ENCODE measurements at regions not wholly inside any gene's neighbourhood (a gene's known extent, or its start where the extent isn't known, plus 50 kb on each side); places are given as distances from the start of the nearest gene placed in this dataset.

- Histone ChIP-seq H3K27ac (no peak overlapping the region), H3K4me3 (no peak overlapping the region), H3K9me3 (no peaks in the 10 kb centered on the region), H3K4me1 (no peaks in the 10 kb centered on the region), H3K36me3 (no peaks in the 10 kb centered on the region), H3K27me3 (no peaks in the 10 kb centered on the region)
- WGBS, 2 donors: 67 to 71% methylated on average over 2 of the region's 2 CpGs
- TF ChIP-seq CTCF (IDR thresholded peaks at IDR 0.05) (no peak), EP300 (IDR thresholded peaks at IDR 0.05) (no peak), POLR2A (IDR thresholded peaks at IDR 0.05) (no peak), POLR2AphosphoS5 (IDR thresholded peaks at IDR 0.05) (no peak)
- no peak for ATAC-seq (ENCODE audit: low FRiP score in 2 of 2)
- no peak for DNase-seq
These were observed 525.9 kb upstream of the ZNF804A start for GRCh38 chr2:184072470-184072869.

- H3K27ac ChIP-seq: no peak overlapping the region
- H3K9me3 ChIP-seq: no peaks in the 10 kb centered on the region
- no peaks in the 10 kb centered on the region for H3K27me3 ChIP-seq
- no peak for ATAC-seq (ENCODE audit: low FRiP score in 2 of 2)
- no peak overlapping the region for H3K4me3 ChIP-seq
- no peak for DNase-seq
- H3K36me3 ChIP-seq: no peaks in the 10 kb centered on the region
- no peaks in the 10 kb centered on the region for H3K4me1 ChIP-seq
- WGBS, 2 donors: 67 to 68% methylated on average over 2 of the region's 2 CpGs
- TF ChIP-seq POLR2AphosphoS5 (IDR thresholded peaks at IDR 0.05) (no peak), POLR2A (IDR thresholded peaks at IDR 0.05) (no peak), CTCF (IDR thresholded peaks at IDR 0.05) (no peak), EP300 (IDR thresholded peaks at IDR 0.05) (no peak)
These were observed 519.8 kb upstream of the ZNF804A start for GRCh38 chr2:184078496-184078895.

DNA sequence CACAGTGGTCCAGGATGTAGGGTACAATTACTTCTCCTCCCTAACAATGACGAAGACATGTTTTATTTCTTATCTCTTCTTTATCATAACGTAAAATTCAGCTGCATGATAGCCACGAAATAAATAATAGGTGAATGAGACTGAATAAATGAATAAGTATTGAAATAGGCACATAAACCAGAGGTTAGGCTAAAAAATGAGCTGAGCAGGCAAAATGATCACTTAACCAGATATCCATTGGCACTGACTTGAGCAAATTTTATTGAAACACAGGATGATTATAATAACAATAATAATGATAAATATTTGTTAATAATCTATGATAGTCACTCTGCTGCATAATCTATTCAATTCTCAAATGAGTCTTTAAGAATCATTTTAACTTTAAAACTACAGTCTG is 506.9 kb upstream of the ZNF804A start:
- no peaks in the 10 kb centered on the region for H3K27me3 ChIP-seq
- ATAC-seq (ENCODE audit: low FRiP score in 2 of 2) (no peak), DNase-seq (no peak)
- H3K4me1 ChIP-seq: no peaks in the 10 kb centered on the region
- no peak overlapping the region for H3K4me3 ChIP-seq
- H3K9me3 ChIP-seq: no peaks in the 10 kb centered on the region
- TF ChIP-seq CTCF (IDR thresholded peaks at IDR 0.05): no peak
- no peak for TF ChIP-seq POLR2AphosphoS5 (IDR thresholded peaks at IDR 0.05)
- no peak overlapping the region for H3K27ac ChIP-seq
- no peaks in the 10 kb centered on the region for H3K36me3 ChIP-seq
- WGBS, 2 donors: 65 to 80% methylated on average over 3 of the region's 3 CpGs

DNA sequence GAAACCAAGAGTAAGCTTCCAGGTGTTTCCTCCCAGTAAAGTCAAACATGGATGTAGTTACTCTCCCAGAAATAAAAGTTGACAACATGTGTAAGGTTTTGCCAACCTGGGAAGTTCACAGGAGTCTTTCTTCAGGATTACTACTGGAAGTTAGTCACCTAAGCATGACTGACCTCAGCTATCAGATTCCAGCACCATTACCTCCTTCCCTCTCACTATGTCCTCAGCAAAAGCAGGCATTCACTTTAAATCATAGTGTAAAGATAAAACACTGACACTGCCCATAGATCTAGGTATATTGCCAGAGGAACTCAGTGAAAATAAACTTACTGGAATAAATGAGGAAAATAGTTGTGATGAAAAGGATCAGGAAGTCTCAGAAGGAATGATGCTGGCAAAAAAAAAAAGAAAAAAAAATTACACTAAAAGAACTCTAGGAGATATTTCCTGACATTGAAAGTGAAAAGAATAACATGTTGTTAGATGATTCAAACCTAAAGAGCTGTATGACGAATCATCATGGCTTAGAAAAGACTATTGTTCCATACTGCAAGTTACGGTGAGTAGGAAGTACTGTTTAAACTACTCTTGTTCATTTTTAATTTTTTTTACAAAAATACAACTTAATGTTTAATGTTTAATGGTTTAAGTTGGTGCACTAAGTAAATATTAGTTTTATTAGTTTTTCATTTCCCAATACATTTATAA is 484.5 kb upstream of the ZNF804A start:
- no peak for TF ChIP-seq POLR2AphosphoS5 (IDR thresholded peaks at IDR 0.05)
- no peak for TF ChIP-seq EP300 (IDR thresholded peaks at IDR 0.05)
- TF ChIP-seq CTCF (IDR thresholded peaks at IDR 0.05): no peak
- TF ChIP-seq POLR2A (IDR thresholded peaks at IDR 0.05): no peak
- H3K27me3 ChIP-seq: no peaks in the 10 kb centered on the region
- no peaks in the 10 kb centered on the region for H3K36me3 ChIP-seq

DNA sequence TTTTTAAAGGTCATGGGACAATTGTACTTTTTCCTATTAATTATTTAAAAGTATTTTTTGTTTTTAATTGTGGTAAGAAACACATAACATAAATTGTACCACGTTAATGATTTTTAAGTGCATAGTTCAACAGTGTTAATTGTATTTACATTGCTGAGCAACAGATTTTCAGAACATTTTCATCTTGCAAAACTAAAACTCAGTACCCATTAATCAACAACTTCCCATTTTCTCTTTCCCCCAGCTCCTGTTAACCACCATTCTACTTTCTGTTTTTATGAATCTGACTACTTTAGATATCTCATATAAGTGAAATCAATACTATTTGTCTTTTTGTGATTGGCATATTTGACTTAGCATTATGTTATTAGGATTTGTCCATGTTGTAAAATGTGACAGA is 483.9 kb upstream of the ZNF804A start:
- Histone ChIP-seq H3K9me3 (no peaks in the 10 kb centered on the region), H3K4me3 (no peak overlapping the region), H3K4me1 (no peaks in the 10 kb centered on the region), H3K27me3 (no peaks in the 10 kb centered on the region), H3K27ac (no peak overlapping the region), H3K36me3 (no peaks in the 10 kb centered on the region)
- TF ChIP-seq POLR2A (IDR thresholded peaks at IDR 0.05): no peak
- TF ChIP-seq CTCF (IDR thresholded peaks at IDR 0.05): no peak
- no peak for TF ChIP-seq EP300 (IDR thresholded peaks at IDR 0.05)
- TF ChIP-seq POLR2AphosphoS5 (IDR thresholded peaks at IDR 0.05): no peak
- no peak for ATAC-seq (ENCODE audit: low FRiP score in 2 of 2)
- DNase-seq: no peak
- 23 to 25% methylated on average over 1 of the region's 1 CpG for WGBS, 2 donors

More for the DNA sequence above, 484.5 kb upstream of the ZNF804A start:
- H3K4me3 ChIP-seq: no peak overlapping the region
- no peak overlapping the region for H3K27ac ChIP-seq
- no peak for ATAC-seq (ENCODE audit: low FRiP score in 2 of 2)
- no peaks in the 10 kb centered on the region for H3K4me1 ChIP-seq
- no peaks in the 10 kb centered on the region for H3K9me3 ChIP-seq
- WGBS, 2 donors: 42 to 50% methylated on average over 2 of the region's 2 CpGs
- DNase-seq: no peak
